GM04504 (cell line): ENCODE measurements at regions not wholly inside any gene's neighbourhood (a gene's known extent, or its start where the extent isn't known, plus 50 kb on each side); places are given as distances from the start of the nearest gene placed in this dataset.
A peak's percentile ranks its signal among the peaks of the same experiment; 100 is the strongest.
"Not testable (repeated sequence)": the region's sequence is repeated elsewhere in the genome, so short reads cannot be mapped to it uniquely, and the experiment has no call there.

Experiments
- DNase-seq: peaks from one replicate; pipeline ENCODE4 v3.0.0-alpha.2; 2012; ENCODE audit warnings: low read depth

DNA sequence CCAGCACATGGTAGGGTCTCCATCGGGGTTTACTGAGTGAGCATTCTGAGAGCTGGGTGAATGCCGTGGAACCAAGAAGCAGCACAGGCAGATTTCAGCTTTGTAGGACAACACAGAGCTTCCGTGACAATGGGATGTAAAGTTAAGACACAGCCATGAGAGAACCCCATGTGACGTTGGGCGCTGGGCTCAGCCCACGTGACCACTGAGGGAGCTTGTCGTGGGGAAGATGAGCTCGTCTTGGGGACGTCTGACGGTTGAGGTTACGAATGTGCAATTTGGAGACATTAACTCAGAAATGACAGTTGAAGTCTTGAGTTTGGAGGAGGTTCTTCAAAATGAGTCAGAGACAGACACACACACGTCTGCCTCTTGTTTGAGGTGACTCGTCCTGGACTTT, 51.5 kb upstream of the MUC20 start:
- DNase-seq = not testable (repeated sequence)

DNA sequence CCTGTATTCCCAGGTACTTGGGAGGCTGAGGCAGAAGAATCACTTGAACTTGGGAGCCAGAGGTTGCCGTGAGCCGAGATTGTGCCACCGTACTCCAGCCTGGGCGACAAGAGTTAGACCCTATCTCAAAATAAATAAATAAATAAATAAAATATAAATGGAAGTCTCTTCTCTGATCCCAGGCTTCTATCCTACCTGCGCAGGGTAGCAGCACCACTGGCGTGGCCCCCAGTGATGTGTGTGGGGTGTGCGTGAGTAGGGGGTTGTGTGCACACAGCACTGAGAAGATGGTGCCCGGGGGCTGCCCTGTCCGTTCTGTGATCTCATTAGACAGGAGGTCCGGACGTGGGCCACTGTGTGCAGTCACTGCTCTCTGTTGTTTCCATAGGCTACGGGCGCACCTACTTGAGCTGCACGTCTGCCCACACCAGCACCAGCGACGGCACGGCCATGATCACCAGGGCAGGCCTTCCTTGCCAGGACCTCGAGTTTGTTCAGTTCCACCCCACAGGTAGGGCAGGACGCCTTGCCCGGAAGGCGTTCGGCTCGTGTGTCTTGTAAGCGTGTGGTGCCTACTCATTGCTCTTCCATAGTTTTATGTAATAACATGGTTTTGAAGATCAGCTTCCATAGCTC, 52.5 kb upstream of the MUC20 start:
- DNase-seq = not testable (repeated sequence)

DNA sequence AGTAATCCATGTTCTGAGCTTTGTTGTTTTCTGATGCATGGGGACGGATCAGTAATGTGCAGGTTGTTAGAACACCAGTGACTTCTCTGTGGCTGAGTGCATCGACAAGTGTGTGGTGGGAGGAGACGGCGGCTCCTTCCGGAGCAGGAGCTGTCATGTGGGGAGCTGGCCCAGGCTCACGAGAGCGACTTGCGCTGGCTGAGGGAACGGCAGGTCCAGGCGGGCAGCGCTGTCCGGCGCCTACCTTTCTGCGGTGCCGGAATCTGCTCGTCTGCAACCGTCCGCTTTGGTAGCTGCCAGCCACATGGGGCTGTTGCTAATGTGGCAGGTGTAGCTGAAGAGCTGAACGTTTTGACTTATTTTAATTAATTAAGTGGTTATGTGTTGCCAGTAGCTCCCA, 55.5 kb upstream of the MUC20 start:
- not testable (repeated sequence) for DNase-seq

DNA sequence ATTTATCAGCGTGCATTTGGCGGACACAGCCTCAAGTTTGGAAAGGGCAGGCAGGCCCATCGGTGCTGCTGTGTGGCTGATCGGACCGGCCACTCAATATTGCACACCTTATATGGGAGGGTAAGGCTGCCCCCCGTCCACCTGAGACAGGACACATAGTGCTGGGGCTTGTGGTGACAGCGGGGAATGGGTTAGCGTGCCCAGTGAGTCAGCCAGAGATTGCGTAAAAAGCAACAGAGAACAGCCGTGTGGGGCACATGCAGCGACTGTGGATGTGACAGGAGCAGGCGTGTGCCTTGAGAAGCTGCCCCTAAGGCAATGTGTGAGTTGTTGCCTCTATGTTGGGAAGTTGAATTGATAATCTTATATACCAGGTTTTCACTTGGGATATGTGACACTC, 56.6 kb upstream of the MUC20 start:
- DNase-seq = not testable (repeated sequence)

DNA sequence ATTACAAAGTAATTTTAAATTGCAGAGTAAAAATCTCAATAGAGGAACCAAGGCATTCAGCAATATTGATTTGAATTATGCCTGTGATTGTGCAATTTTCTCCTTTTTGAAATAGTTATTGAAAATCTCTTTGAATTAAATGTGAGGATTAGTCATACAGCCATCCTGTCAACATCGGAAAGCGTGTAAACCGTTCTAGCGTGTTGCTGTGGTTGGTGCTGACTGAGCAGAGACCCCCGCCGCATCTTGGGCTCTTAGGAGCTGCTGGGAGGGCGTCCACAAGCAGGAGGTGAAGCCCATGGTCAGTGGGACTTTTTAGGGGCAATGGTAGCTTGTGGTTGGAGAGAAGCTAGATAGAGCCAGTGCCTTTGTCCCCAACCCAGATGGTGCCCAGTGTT, 61.6 kb upstream of the MUC20 start:
- not testable (repeated sequence) for DNase-seq

DNA sequence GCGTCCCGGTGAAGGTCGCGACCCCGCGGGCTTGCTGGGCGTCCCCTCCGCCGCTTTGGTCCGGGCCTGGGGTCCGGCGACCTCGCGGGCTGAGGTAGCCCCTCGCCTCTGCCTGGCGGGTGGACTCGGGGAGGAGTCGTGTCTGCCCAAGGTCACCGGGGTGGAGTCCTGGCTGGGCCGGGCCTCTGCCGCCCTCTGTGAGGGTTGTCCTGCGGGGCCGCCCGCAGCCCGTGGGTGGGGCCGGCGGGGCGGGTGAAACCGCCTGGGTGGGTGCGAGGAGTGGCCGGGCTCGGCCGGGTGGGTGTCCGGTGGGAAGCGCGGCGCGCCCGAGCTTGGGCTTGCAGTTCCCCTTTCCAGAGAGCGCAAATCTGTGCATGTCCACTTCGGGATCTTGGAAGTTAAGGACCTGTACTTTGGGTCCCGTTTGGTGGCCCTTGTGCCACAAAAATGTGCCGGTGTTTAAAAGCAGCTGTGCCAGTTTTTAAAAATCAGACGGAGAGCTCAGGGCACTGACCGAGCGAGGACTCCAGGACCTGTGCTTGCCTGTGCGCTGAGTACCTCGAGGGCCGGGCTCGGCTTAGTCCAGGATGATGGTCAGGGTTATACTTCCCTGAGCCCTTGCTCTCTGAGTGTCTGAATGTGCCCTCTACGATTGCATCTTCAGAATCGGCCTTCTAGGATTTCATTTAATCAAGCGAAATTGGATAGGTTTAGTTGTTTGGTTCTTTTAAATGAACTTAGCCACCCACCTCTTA, 62.2 kb upstream of the MUC20 start:
- DNase-seq = not testable (repeated sequence)

DNA sequence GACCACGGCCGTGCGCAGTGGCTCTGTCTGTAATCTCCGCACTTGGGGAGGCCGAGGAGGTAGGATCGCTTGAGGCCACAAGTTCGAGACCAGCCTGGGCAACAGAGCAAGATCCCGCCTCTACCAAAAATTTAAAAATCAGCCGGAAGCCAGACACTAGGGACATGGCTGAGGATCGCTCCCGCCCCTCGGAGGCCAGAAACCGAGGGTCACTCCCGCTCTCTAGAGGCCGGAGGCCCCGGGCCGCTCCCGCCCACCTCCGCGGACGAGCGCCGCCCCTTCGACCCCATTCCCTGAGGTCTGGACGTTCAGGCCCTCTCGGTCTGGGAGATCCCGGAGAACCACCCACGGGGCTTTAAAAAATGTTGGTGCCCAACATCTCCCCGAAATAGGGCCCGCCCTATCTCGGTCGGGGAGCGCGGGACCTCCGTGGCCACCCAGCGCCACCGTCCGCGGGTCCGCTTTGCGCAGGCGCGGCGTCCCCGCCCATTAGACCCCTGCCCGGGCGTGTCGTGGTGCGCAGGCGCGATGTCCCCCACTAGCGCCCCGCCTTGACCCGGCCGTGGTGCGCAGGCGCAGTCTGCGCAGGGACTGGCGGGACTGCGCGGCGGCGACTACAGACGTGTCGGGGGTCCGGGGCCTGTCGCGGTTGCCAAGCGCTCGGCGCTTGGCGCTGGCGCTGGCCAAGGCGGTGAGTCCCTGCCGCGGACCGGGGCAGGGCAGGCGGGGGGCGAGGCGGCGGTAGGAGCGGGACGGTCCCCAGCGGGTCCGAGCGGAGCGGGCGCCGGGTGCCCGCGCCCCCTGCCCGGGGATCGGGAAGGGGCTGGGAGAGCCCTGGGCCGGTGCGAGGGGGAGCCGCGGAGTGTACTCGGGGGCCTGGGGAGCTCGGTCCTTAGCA, 63.1 kb upstream of the MUC20 start:
- DNase-seq = peak; percentile 50

DNA sequence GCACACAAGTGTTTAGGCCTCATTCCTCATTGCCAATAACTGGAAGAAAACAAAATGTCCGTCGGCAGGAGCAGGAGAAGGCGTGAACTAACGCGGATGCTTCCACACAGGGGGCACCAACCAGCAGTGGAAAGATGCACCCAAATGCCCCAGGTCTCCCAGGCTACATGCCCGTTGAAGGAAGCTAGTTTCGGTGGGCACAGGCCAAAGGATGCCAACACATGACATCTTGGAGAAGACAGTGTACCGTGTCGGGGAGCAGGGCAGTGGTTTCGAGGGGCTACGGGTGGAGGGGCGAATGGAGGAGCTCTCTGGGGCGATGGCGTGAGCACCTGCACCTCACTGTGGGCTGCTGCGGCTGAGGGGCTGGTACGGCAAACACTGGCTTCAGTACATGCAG, 64.7 kb upstream of the MUC20 start:
- DNase-seq = not testable (repeated sequence)

DNA sequence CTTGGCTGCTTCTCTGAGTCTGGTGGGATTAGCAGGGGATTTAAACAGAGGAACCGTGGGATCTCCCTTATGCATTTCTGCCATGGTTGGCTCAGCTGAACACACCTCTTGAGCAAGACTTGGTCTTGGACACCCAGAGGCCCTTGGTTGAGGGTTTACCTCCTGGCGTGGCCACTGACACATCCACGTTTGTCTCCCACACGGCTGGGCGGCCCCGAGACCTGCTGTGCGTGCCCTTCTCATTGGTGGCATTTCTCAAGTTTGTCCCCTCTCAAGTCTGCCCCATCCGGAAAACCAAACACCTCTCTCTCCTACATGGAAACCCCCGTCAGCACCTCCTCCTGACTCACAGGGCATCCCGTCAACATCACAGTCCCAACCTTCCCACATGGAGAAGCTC, 66.0 kb upstream of the MUC20 start:
- DNase-seq = not testable (repeated sequence)

DNA sequence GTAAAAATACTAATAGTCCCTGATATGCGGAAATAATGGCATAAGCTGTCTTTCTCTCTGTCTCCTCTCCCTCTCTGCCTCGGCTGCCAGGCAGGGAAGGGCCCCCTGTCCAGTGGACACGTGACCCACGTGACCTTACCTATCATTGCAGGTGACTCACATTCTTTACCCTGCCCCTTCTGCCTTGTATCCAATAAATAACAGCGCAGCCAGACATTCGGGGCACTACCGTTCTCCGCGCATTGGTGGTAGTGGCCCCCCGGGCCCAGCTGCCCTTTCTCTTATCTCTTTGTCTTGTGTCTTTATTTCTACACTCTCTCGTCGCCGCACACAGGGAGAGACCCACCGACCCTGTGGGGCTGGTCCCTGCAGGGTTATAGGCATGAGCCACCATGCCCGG, 66.6 kb upstream of the MUC20 start:
- DNase-seq = not testable (repeated sequence)

DNA sequence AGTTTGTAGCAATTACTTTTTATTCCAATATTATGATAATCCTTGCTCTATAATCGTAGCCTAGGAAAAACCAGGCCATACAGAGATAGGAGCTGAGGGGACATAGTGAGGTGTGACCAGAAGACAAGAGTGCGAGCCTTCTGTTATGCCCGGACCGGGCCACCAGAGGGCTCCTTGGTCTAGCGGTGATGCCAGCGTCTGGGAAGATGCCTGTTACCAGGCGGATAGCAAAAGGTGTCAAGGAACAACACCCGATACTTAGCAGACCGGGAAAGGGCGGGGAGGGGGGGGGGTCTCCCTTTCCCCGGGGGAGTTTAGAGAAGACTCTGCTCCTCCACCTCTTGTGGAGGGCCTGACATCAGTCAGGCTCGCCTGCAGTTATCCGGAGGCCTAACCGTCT, 67.1 kb upstream of the MUC20 start:
- DNase-seq = peak; percentile 22

DNA sequence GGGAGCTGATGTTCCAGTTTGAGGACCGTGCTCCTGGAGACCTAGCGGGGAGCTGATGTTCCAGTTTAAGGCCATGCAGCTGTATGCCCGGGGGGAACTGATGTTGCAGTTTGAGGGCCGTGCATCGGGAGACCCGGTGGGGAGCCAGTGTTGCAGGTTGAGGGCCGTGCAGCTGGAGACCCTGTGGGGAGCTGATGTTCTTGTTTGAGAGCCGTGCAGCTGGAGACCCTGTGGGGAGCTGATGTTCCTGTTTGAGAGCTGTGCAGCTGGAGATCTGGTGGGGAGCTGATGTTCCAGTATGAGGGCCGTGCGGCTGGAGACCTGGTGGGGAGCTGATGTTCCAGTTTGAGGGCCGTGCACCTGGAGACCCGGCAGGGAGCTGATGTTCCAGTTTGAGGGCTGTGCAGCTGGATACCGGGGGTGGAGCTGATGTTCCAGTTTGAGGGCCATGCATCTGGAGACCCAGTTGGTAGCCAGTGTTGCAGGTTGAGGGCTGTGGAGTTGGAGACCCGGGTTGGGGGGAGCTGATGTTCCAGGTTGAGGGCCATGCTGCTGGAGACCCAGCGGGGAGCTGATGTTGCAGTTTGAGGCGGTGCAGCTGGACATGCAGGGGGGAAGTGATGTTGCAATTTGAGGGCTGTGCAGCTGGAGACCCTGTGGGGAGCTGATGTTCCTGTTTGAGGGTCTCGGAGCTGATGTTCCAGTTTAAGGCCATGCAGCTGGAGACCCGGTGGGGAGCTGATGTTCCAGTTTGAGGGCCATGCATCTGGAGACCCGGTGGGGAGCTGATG, 64.4 kb upstream of the APOD start:
- DNase-seq = not testable (repeated sequence)

DNA sequence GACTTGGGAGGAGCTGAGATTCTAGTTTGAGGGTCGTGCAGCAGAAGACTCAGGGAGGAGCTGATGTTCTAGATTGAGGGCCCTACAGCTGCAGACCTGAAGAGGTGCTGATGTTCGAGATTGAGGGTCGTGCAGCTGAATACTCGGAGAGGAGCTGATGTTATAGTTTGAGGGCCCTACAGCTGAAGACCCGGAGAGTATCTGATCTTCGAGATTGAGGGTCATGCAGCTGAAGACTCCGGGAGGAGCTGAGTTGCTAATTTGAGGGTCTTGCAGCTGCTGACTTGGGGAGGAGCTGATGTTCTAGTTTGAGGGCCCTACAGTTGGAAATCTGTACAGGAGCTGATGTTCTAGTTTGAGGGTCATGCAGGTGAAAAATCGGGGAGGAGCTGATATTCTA, 62.1 kb upstream of the APOD start:
- DNase-seq = not testable (repeated sequence)

DNA sequence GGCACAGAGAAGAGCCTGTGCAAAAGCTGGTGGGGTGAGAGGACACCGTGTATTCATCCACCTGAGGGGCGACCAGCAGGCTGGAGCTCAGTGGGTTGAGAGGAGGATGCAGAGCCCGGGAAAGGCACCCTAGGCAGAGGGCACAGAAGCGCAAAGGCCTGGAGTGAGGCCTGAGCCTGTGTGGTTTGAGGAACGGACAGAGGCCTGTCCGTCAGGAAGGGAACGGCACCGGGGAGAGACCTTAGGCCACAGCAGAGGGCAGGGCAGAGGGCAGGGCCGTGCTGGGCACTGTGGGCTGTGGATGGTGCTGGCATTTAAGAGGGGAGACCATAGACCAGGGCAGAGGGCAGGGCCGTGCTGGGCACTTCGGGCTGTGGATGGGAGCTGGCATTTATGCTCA, 59.5 kb upstream of the APOD start:
- not testable (repeated sequence) for DNase-seq

DNA sequence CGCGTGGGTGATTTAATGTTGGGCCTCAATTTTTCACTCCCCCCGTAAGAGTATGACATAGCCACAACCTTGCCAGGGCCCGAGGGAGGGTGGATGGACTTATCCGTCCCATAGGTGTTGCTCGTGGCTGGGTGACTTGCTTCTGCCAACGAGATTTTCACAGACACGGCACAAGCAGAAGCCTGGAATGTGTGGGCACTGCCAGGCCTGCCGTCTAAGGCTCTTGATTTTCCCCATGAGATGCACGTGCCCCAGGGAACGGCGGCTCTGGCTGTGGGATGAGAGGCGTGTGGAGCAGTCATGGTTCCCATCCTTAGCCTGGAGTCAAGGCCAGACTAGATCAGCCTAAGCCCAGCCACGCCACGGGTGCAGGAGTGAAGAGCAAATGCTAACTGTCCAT, 58.6 kb upstream of the APOD start:
- not testable (repeated sequence) for DNase-seq

DNA sequence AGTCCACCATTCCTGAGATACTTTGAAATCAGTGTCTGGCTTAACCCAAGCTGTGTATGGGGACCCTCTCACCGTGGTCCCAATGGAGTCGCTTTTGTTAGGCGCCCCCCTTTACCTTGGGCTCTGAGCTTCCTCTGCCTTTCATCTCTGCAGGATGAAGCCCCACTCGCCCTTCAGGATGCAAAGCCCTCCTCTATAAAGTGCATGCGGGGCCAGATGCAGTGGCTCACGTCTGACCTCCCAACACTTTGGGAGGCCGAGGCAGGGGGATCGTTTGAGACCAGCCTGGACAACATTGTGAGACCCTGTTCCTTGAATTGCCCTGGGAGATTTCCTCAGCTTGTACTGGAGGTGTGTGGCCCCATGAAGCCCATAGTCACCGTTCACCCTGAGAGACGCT, 54.7 kb upstream of the APOD start:
- not testable (repeated sequence) for DNase-seq

DNA sequence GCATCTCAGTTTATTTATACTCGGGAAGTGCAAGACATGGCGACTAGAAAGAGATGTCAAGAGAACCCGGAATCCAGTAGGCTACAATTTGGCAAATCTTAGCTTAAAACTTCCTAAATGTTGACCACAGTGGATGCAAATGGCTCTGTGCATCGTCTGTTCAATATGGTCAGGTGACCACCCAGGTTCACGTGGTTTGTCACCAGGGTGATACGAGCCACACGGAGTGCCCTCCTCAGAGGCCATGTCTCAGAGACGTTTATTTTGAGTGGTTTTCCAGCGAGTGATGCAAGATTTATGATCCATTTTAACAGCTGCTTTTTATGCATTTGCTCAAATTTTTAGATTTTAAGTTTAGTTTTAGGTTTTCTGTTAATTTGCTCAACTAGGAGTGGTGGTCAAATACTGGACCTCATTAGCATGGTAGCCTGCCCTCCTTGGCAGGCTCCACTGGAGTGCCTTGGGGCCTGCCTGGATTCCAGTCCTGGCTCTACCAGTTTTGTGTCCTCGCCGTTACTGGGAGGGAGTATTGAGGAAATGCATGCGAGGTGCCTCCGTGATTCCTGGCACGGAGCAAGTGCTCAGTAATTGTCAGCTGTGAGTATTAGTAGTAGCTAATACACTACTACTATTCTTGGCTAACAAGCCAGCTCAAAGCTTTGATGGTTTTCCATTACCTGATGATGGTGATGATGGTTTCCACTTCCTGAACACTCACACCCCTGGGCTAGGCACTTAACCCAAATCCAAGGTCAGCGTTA, 53.9 kb upstream of the APOD start:
- DNase-seq = not testable (repeated sequence)

DNA sequence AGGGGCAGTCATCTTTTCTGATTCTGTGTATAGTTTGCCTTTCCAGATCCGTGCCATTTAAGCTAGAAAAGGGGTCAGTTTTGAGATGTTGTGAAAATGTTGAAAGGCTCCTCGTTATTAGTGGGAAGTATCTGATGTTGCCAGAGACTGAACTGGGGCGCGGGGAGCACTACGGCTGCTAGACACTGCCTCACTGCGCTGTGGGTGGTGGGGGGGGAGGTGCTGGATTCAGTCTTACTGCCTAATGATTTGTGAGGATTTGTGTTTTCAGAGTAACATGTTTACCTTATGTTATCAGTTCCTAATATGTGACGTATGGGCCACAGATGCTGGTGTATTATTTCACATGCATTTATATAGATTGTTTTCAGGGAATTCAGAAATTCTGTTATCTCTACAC, 53.3 kb upstream of the APOD start:
- DNase-seq = not testable (repeated sequence)

DNA sequence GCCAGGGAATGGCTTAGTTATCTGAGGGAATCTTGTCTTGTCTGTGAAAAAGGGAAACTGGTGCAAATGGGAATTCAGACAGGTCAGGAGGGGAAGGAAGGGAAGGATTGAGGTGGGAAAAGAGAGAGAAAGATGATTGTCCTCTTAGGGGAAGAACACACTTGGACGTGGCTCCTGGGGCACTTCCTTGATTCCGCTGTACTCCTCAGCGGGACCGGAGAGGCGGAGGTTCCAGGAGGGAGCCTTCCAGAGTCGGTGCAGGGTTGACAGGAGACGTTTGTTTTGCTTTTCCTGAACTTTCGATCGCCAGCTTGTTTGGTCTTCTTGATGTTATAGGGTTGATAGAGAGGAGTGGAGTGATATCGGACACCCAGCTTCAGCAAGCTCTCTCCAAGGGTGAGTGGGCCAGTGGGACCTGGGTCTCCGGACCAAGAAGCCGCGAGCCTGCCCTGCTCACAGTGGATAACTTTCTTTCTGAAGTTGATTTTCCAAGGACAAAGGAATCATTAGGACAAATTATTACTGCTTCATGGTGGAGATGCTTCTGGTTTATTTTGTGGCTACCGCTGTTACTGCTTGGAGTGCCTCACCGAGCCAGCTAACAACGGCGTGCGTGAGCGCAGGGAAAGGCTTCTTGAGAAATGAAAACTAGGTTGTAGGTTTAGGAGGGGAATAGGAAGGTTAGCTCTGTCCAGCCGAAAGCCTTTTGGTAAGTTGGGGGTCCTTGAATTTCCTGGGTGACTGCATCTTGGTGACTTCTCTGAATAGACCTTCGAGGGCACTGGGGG, 52.4 kb upstream of the APOD start:
- DNase-seq = not testable (repeated sequence)

DNA sequence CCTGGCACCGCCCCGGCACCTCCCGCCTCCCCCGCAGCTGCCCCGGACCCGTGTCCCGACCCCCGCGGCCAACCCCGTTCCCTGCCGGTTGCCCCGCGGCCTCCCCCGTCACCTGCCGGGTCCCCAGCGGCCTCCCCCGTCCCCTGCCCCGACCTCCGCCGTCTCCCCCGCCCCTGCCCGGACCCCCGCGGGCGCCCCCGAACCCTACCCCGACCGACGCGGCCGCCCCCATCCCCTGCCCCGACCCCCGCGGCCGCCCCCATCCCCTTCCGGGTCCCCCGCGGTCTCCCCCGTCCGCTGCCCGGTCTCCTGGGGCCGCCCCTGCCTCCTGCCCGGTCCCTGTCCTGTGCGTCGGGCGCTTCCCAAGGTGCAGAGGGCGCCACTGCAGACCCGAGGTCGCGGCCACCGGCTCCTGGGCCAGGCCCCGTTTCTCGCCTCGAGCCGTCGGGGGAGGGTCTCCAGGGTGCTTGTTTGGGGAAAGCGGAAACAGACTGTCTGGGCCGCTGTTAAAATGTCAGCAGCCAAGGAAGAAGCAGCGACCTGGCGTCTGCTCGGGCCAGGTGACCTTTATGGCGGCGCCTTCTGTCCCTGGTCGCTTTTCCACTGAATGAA, 51.6 kb upstream of the APOD start:
- not testable (repeated sequence) for DNase-seq
